Transverse colon (tissue), 4 donors: ENCODE measurements at regions not wholly inside any gene's neighbourhood (a gene's known extent, or its start where the extent isn't known, plus 50 kb on each side); places are given as distances from the start of the nearest gene placed in this dataset.

Experiments
- DNase-seq: peaks from one replicate; pipeline ENCODE4 v3.0.0-alpha.2; 2019
- H3K27ac ChIP-seq, 4 donors: fragments of 200-600 bp; sonication (generic); 2 replicates each; pipeline ENCODE4 v1.5.1; 2016 to 2018; ENCODE audit warnings: inconsistent platforms in 4 of 4
- H3K27me3 ChIP-seq: fragments of 200-600 bp; sonication (generic); 2 replicates; pipeline ENCODE4 v1.5.1; 2017; ENCODE audit warnings: inconsistent platforms
- H3K36me3 ChIP-seq, 4 donors: fragments of 200-600 bp; sonication (generic); 2 replicates each; pipeline ENCODE4 v1.5.1; 2017 to 2019; ENCODE audit warnings: inconsistent platforms in 4 of 4
- H3K4me1 ChIP-seq, 4 donors: fragments of 200-600 bp; sonication (generic); 2 replicates each; pipeline ENCODE4 v1.5.1; 2017 to 2020; ENCODE audit warnings: inconsistent platforms in 4 of 4
- H3K4me3 ChIP-seq, 4 donors: fragments of 200-600 bp; sonication (generic); 1 replicate in 1 of 4; 2 replicates in 3 of 4; pipeline versions ENCODE4 v1.5.1 to v1.6.1; 2017 to 2019; ENCODE audit warnings: inconsistent platforms in 4 of 4
- H3K9me3 ChIP-seq, 2 donors: fragments of 200-600 bp; sonication (generic); 2 replicates each; pipeline ENCODE4 v1.5.1; 2017 to 2019; ENCODE audit warnings: inconsistent platforms in 2 of 2
- EP300 ChIP-seq: sonication (generic); formaldehyde crosslinking; IDR thresholded peaks from one replicate; pipeline ENCODE4 v1.6.1; 2017; ENCODE audit warnings: antibody characterized with exemption, low read depth
- POLR2A ChIP-seq: fragments of 450-650 bp; IDR thresholded peaks from one replicate; pipeline ENCODE4 v1.6.1; 2016; ENCODE audit warnings: antibody characterized with exemption, mild to moderate bottlenecking, moderate library complexity
- POLR2AphosphoS5 ChIP-seq, 3 donors: sonication (generic); formaldehyde crosslinking; IDR thresholded peaks; one replicate each; pipeline ENCODE4 v1.6.1; 2016; ENCODE audit warnings: antibody characterized with exemption in 3 of 3
- WGBS, 2 donors: methylation state at CpG; one replicate each; pipeline ENCODE4 v1.1.5; 2018; ENCODE audit warnings: low coverage in 1 of 2; 5-methylcytosine and 5-hydroxymethylcytosine counted together
- in situ Hi-C, 4 donors: fragments of 200-750 bp; cut with MboI; loops; one replicate each; pipeline versions ENCODE4 v1.15.0 to v1.15.1; 2017; ENCODE audit warnings: low sequenced_read_pairs in 3 of 4, low pct_ligation_motif_present in 1 of 4, low pct_unique_long_range_greater_than_20kb in 1 of 4
- intact Hi-C: fragments of 100-400 bp; cut with DNase I; formaldehyde crosslinking; loops from one replicate; pipeline ENCODE4 v1.15.1; 2023; ENCODE audit warnings: low total_unique reads
- TF ChIP-seq, protein P1 (sequence below), 5 experiments: fragments of 200-600 bp in 3 of 5; fragments of 450-650 bp in 2 of 5; sonication (generic) in 3 of 5; IDR thresholded peaks; 1 replicate in 2 of 5; 2 replicates in 3 of 5; pipeline ENCODE4 v1.5.1; 2016 to 2017; ENCODE audit warnings: antibody characterized with exemption in 5 of 5, inconsistent platforms in 3 of 5, mild to moderate bottlenecking in 2 of 5, moderate library complexity in 1 of 5

DNA sequence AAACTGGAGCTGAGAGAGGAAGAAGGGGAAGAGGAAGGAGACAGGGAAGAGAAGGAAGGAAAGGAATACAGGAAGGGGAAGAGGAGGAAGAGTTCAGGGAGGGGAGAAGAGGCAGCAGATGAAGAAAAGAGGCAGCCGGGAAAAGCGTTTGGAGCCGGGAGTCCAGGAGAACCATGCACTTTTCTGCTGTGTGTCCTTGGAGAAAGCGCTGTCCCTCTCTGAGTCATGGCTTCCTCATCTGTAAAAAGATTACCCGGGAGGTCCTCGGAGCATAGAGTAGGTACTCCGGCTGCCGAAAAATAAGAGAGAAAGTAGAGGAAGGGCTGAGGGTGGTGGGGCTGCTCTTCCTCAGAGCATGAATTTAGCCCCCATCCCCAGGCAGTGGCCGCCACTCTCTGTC is 226.9 kb downstream of the MN1 start:
- H3K27ac ChIP-seq: no peak overlapping the region
- intact Hi-C loops (no loop called here), in situ Hi-C loops (no loop called here)
- no peaks in the 10 kb centered on the region for H3K4me1 ChIP-seq
- 85 to 88% methylated on average over 3 to 9 of the region's 9 CpGs for WGBS, 2 donors
- TF ChIP-seq POLR2AphosphoS5 (IDR thresholded peaks at IDR 0.05): no peak
- TF ChIP-seq, protein P1, sequence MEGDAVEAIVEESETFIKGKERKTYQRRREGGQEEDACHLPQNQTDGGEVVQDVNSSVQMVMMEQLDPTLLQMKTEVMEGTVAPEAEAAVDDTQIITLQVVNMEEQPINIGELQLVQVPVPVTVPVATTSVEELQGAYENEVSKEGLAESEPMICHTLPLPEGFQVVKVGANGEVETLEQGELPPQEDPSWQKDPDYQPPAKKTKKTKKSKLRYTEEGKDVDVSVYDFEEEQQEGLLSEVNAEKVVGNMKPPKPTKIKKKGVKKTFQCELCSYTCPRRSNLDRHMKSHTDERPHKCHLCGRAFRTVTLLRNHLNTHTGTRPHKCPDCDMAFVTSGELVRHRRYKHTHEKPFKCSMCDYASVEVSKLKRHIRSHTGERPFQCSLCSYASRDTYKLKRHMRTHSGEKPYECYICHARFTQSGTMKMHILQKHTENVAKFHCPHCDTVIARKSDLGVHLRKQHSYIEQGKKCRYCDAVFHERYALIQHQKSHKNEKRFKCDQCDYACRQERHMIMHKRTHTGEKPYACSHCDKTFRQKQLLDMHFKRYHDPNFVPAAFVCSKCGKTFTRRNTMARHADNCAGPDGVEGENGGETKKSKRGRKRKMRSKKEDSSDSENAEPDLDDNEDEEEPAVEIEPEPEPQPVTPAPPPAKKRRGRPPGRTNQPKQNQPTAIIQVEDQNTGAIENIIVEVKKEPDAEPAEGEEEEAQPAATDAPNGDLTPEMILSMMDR (IDR thresholded peaks at IDR 0.05): no peak
- TF ChIP-seq POLR2A: no peak
- TF ChIP-seq EP300: no peak
- no peak for DNase-seq
- peaks cover 23% of the 10 kb centered on the region for H3K27me3 ChIP-seq
- no peaks in the 10 kb centered on the region for H3K9me3 ChIP-seq
- H3K4me3 ChIP-seq: no peak overlapping the region
- no peaks in the 10 kb centered on the region for H3K36me3 ChIP-seq

DNA sequence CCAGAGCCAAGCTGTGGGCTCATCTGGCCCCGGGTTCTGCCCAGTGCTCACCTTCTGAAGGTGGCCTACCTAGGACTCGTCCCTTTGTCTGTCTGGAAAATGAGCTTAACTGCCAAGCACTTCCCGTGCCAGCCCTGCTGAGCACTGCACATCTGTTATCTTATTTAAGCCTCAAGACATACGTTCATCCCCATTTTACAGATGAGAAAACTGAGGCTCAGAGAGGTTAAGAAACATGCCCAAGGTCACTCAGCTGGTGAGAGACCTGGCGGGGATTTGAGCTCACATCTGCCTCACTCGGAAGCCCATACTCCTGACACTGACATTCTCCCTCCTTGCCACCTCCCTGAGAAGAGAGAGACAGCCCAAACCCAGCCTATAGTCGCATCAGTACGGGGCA is 226.2 kb downstream of the MN1 start:
- no peak for DNase-seq
- intact Hi-C loops: no loop called here
- WGBS, 2 donors: 83% methylated on average over 8 of the region's 8 CpGs; no CpG with 5 or more reads in 1 of the 2 donors
- Histone ChIP-seq H3K4me3 (no peak overlapping the region), H3K36me3 (no peaks in the 10 kb centered on the region), H3K27ac (no peak overlapping the region), H3K4me1 (no peaks in the 10 kb centered on the region), H3K9me3 (no peaks in the 10 kb centered on the region), H3K27me3 (peaks cover 23% of the 10 kb centered on the region)
- in situ Hi-C loops: no loop called here
- TF ChIP-seq POLR2A: no peak
- no peak for TF ChIP-seq POLR2AphosphoS5 (IDR thresholded peaks at IDR 0.05)
- no peak for TF ChIP-seq EP300
- TF ChIP-seq, protein P1 (IDR thresholded peaks at IDR 0.05): no peak

DNA sequence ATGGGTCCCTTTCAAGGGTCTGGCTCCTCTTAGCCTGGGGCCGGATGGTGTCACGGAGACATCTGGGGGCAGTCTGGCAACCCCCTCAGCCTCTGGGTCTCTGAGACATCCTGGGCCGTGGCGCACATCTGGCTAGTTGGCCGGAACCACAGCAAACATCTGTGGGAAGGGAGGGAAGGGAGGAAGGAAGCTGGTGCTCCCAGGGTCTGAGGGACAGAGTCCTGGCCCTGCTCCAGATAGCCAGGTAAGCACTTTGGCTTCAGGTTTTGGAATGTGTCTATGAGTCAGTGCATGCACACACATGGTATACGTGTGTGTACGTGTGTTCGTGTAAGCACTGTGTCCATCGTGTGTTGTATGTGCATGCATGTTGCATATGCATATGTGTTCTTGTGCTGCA is 225.1 kb downstream of the MN1 start:
- H3K4me3 ChIP-seq: no peak overlapping the region
- H3K36me3 ChIP-seq: no peaks in the 10 kb centered on the region
- H3K27ac ChIP-seq: no peak overlapping the region
- in situ Hi-C loops: no loop called here
- H3K9me3 ChIP-seq: no peaks in the 10 kb centered on the region
- H3K27me3 ChIP-seq: peaks cover 23% of the 10 kb centered on the region
- intact Hi-C loops: no loop called here
- DNase-seq: no peak
- H3K4me1 ChIP-seq: no peaks in the 10 kb centered on the region
- TF ChIP-seq POLR2AphosphoS5 (IDR thresholded peaks at IDR 0.05) (no peak), EP300 (no peak), POLR2A (no peak)
- TF ChIP-seq, protein P1 (IDR thresholded peaks at IDR 0.05): no peak
- 20 to 72% methylated on average over 2 to 9 of the region's 9 CpGs for WGBS, 2 donors

DNA sequence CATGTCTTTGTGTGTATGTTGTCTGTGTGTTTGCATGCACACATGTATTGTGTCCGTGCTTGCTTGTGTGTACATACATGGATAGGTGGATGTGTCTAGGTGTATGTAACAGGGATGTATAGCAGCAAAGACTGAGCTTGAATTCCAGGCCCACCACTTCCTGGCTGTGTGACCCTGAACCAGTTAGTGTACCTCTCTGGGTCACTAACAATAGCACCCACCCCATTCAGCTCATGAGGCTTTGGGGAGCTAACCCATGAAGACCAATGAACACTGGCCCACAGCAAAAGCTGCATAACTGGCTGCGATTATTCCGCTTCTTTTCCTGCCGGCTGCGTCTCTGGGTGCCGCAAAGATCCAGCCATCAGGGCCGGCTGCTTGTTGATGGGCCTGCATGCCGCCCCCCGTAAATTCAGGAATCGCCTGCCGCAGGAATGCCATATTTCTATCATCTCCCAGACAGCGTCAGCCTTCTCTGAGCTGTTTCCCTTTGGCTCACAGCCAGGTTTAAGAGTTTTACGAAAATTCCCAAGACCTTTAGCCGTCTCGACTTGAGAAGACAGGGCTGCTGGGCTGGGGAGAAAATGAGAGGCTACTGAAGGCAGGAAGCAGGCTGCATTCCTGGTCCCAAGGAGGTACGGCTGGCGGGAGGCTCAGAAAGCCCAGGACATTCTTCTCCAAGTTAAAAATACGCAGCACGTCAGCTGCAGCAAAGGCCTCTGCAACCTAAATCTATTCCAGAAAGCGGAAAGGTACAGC is 224.6 kb downstream of the MN1 start:
- H3K4me1 ChIP-seq: no peaks in the 10 kb centered on the region
- no peak for DNase-seq
- no peaks in the 10 kb centered on the region for H3K9me3 ChIP-seq
- TF ChIP-seq POLR2AphosphoS5 (IDR thresholded peaks at IDR 0.05): no peak
- TF ChIP-seq, protein P1 (IDR thresholded peaks at IDR 0.05): no peak
- no peak for TF ChIP-seq POLR2A
- TF ChIP-seq EP300: no peak
- H3K27me3 ChIP-seq: peaks cover 18% of the 10 kb centered on the region
- 51 to 53% methylated on average over 11 to 20 of the region's 20 CpGs for WGBS, 2 donors
- no peak overlapping the region for H3K4me3 ChIP-seq
- in situ Hi-C loops (no loop called here), intact Hi-C loops (no loop called here)
- no peaks in the 10 kb centered on the region for H3K36me3 ChIP-seq
- H3K27ac ChIP-seq: peak overlapping the region in 2 of 4 donors; percentile 3 to 48
